ENCODE measurements at regions not wholly inside any gene's neighbourhood (a gene's known extent, or its start where the extent isn't known, plus 50 kb on each side); places are given as distances from the start of the nearest gene placed in this dataset.

DNA sequence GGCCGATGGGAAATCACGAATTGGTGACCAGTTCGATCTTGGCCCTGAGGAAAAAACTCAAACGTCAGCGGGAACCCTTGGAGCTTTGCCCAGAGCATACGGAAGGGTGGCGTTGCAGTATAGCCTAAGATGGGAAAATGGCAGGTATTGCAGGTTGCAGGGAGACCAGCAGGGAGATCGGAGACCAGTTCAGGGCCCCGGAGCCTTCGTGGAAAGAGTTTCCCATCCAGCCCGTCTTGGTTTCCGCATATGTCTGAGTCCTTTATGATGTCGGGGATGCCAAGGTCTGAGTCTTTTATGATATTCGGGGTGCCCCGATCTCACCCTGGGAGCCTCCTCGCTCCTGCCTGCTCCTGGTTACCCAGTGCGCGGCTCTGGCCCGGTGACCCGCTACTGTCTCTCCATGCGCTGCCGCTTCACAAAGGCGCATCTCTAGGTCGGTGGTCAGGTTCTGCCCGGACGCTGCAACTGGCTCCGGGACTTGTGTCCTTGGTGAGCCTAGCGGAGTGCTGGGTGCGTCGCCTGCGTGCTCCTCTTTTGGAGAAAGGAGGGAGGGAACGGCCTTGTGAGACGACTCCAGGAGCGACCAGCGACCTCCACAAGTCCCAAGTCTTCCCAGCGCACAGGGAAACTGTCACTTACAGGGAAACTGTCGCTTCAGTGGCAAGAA, 94.2 kb downstream of the PRKAB2 start:
- TF ChIP-seq EP300 (IDR thresholded peaks at IDR 0.05; ENCODE audit: low read length) (no peak), ZNF589 (CRISPR knock-in tag; IDR thresholded peaks at IDR 0.05; ENCODE audit: low read depth) (no peak), ATF7 (IDR thresholded peaks at IDR 0.05) (no peak), NR1H2 (CRISPR knock-in tag; IDR thresholded peaks at IDR 0.05) (no peak), RBFOX2 (IDR thresholded peaks at IDR 0.05; ENCODE audit: low read depth, low read length) (no peak), KLF16 (IDR thresholded peaks at IDR 0.05) (no peak), SNIP1 (IDR thresholded peaks at IDR 0.05; ENCODE audit: low read depth) (no peak)
- TF ChIP-seq, protein P1, sequence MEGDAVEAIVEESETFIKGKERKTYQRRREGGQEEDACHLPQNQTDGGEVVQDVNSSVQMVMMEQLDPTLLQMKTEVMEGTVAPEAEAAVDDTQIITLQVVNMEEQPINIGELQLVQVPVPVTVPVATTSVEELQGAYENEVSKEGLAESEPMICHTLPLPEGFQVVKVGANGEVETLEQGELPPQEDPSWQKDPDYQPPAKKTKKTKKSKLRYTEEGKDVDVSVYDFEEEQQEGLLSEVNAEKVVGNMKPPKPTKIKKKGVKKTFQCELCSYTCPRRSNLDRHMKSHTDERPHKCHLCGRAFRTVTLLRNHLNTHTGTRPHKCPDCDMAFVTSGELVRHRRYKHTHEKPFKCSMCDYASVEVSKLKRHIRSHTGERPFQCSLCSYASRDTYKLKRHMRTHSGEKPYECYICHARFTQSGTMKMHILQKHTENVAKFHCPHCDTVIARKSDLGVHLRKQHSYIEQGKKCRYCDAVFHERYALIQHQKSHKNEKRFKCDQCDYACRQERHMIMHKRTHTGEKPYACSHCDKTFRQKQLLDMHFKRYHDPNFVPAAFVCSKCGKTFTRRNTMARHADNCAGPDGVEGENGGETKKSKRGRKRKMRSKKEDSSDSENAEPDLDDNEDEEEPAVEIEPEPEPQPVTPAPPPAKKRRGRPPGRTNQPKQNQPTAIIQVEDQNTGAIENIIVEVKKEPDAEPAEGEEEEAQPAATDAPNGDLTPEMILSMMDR (IDR thresholded peaks at IDR 0.05 in 2 of 3, conservative IDR thresholded peaks at IDR 0.05 in 1 of 3; ENCODE audit: insufficient read depth in 2 of 3, low read depth in 1 of 3, low read length in 3 of 3): no peak
- TF ChIP-seq, protein P2, sequence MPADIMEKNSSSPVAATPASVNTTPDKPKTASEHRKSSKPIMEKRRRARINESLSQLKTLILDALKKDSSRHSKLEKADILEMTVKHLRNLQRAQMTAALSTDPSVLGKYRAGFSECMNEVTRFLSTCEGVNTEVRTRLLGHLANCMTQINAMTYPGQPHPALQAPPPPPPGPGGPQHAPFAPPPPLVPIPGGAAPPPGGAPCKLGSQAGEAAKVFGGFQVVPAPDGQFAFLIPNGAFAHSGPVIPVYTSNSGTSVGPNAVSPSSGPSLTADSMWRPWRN (IDR thresholded peaks at IDR 0.05; ENCODE audit: low read depth): no peak
- TF ChIP-seq, protein P3, sequence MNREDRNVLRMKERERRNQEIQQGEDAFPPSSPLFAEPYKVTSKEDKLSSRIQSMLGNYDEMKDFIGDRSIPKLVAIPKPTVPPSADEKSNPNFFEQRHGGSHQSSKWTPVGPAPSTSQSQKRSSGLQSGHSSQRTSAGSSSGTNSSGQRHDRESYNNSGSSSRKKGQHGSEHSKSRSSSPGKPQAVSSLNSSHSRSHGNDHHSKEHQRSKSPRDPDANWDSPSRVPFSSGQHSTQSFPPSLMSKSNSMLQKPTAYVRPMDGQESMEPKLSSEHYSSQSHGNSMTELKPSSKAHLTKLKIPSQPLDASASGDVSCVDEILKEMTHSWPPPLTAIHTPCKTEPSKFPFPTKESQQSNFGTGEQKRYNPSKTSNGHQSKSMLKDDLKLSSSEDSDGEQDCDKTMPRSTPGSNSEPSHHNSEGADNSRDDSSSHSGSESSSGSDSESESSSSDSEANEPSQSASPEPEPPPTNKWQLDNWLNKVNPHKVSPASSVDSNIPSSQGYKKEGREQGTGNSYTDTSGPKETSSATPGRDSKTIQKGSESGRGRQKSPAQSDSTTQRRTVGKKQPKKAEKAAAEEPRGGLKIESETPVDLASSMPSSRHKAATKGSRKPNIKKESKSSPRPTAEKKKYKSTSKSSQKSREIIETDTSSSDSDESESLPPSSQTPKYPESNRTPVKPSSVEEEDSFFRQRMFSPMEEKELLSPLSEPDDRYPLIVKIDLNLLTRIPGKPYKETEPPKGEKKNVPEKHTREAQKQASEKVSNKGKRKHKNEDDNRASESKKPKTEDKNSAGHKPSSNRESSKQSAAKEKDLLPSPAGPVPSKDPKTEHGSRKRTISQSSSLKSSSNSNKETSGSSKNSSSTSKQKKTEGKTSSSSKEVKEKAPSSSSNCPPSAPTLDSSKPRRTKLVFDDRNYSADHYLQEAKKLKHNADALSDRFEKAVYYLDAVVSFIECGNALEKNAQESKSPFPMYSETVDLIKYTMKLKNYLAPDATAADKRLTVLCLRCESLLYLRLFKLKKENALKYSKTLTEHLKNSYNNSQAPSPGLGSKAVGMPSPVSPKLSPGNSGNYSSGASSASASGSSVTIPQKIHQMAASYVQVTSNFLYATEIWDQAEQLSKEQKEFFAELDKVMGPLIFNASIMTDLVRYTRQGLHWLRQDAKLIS (CRISPR knock-in tag; IDR thresholded peaks at IDR 0.05): no peak
- TF ChIP-seq, protein P4, sequence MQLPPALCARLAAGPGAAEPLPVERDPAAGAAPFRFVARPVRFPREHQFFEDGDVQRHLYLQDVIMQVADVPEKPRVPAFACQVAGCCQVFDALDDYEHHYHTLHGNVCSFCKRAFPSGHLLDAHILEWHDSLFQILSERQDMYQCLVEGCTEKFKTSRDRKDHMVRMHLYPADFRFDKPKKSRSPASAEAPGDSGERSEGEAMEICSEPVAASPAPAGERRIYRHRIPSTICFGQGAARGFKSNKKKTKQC (CRISPR knock-in tag; IDR thresholded peaks at IDR 0.05): no peak

Data from K562 (cell line).